ENCODE measurements at regions not wholly inside any gene's neighbourhood (a gene's known extent, or its start where the extent isn't known, plus 50 kb on each side); places are given as distances from the start of the nearest gene placed in this dataset.

GRCh38 chr10:6343305-6344010, 140.7 kb downstream of the PFKFB3 start:
- no peak for DNase-seq

GRCh38 chr10:6345404-6345803, 142.7 kb downstream of the PFKFB3 start:
- no peak for DNase-seq

- DNase-seq, result no peak
Observed at GRCh38 chr10:6346631-6347030, 143.9 kb downstream of the PFKFB3 start.

- DNase-seq, result no peak
Observed at GRCh38 chr10:6347391-6347951, 144.7 kb downstream of the PFKFB3 start.

- no peak for DNase-seq
Observed at GRCh38 chr10:6348096-6348874, 145.6 kb downstream of the PFKFB3 start.

- no peak for DNase-seq
Observed at GRCh38 chr10:6349846-6350535, 147.3 kb downstream of the PFKFB3 start.

GRCh38 chr10:6350609-6351008, 147.9 kb downstream of the PFKFB3 start:
- no peak for DNase-seq

- DNase-seq, result no peak
Observed at GRCh38 chr10:6351495-6351894, 148.8 kb downstream of the PFKFB3 start.

GRCh38 chr10:6353526-6353925, 150.8 kb downstream of the PFKFB3 start:
- DNase-seq, result no peak

GRCh38 chr10:6354168-6354772, 151.5 kb downstream of the PFKFB3 start:
- DNase-seq, result no peak

- DNase-seq, result no peak
Observed at GRCh38 chr10:6356280-6356793, 153.6 kb downstream of the PFKFB3 start.

GRCh38 chr10:6361869-6362268, 159.1 kb downstream of the PFKFB3 start:
- DNase-seq, result no peak

GRCh38 chr10:6362879-6363278, 160.1 kb downstream of the PFKFB3 start:
- no peak for DNase-seq

- DNase-seq, result no peak
Observed at GRCh38 chr10:6363511-6363910, 160.8 kb downstream of the PFKFB3 start.

GRCh38 chr10:6364283-6364682, 161.6 kb downstream of the PFKFB3 start:
- DNase-seq, result no peak

GRCh38 chr10:6364893-6365292, 162.2 kb downstream of the PFKFB3 start:
- no peak for DNase-seq

GRCh38 chr10:6365384-6365783, 162.7 kb downstream of the PFKFB3 start:
- no peak for DNase-seq

Measured in HCEC 1CT (cell line).